8988T (cell line): ENCODE measurements at regions not wholly inside any gene's neighbourhood (a gene's known extent, or its start where the extent isn't known, plus 50 kb on each side); places are given as distances from the start of the nearest gene placed in this dataset.
"Not testable (repeated sequence)": the region's sequence is repeated elsewhere in the genome, so short reads cannot be mapped to it uniquely, and the experiment has no call there.

ENCODE experiments used
- DNase-seq: peaks from one replicate; pipeline ENCODE4 v3.0.0; 2011

DNA sequence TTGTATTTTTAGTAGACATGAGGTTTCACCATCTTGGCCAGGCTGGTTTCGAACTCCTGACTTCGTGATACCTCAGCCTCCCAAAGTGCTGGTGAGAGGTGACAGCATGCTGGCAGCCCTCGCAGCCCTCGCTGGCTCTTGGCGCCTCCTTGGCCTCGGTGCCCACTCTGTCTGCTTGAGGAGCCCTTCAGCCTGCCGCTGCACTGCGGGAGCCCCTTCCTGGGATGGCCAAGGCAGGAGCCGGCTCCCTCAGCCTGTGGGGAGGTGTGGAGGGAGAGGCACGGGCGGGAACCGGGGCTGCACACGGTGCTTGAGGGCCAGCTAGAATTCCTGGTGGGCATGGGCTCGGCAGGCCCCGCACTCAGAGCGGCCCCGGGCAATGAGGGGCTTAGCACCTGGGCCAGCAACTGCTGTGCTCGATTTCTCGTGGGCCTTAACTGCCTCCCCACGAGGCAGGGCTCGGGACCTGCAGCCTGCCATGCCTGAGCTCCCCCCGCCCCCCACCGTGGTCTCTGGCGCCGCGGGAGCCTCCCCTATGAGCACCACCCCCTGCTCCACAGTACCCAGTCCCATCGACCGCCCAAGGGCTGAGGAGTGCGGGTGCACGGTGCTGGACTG, 96.5 kb upstream of the RHOBTB1 start:
- no peak for DNase-seq

DNA sequence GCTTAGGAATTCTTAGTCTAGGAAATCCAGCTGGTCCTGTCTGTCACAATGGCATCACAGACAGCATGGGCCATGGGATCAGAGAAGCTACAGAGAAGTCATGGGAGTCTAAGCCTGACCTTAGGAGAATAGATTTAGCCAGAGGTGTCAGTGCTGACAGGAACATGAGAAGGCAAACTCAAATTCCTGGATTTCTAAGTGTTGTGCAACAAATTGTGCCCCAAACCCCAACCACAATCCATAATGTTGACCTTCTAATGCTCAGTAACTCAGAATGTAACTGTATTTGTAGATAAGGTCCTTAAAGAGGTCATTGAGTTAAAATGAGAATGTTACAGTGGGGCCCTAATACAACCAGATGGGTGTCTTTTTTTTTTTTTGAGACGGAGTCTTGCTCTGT, 95.9 kb upstream of the RHOBTB1 start:
- DNase-seq, result no peak

DNA sequence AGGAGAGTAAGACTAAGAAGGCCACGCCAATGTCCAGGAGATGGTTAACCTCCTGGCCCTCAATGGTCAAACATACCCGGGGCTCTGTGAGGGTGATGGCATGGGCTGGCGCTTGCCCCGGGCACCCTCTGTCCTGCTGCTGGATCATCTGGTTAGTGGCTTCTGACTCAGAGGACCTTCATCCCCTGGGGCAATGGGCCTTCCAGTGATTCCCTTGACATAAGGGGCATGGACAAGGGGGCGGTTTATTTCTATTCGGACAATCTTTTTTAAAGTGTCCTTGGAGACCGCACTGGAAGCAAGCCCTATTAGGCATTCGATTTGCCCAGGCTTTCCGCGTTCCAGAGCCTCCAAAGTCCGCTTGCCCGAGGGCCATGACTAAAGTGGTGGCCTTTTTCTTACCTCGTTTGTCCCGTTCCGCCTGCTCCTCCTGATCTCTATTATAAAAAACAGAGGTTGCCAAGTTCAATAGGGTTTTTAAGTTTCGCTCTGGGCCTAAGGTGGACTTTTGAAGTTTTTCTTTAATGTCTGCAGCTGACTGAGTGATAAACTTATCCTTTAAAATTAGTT, 93.4 kb upstream of the RHOBTB1 start:
- DNase-seq, result not testable (repeated sequence)

DNA sequence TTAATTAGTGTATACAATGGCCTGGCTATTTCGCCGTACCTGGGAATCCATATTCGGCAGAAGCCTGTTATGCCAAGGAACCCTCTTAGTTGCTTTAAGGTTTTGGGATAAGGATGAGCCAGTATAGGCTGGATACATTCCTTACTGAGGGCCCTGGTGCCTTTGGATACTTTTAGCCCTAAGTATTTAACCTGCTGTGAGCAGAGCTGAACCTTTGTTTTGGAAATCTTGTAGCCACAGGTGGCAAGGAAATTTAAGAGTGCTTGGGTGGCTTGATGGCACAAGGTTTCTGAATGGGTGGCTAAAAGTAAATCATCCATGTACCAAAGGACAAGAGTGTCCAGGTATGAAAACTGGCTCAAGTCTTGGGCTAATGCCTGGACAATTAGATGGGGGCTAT, 92.2 kb upstream of the RHOBTB1 start:
- not testable (repeated sequence) for DNase-seq

DNA sequence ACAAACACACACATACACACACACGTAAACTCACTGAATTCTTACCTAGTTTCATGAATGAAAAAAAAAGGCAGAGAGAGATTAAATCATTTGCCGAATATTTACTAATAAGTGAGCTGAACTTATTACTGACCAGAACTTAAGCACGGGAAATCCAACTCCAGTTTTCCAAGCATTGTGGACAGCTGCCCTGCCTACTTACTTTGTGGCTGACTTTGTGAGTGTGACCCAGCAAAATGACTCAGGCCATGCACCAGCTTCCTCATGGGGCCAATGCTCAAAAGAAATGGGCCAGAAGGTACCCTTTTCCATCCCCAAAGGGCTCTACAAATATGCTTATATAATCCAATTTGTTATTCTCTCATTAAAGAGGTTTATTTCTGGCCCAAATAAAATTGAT, 87.4 kb upstream of the RHOBTB1 start:
- DNase-seq, result no peak

DNA sequence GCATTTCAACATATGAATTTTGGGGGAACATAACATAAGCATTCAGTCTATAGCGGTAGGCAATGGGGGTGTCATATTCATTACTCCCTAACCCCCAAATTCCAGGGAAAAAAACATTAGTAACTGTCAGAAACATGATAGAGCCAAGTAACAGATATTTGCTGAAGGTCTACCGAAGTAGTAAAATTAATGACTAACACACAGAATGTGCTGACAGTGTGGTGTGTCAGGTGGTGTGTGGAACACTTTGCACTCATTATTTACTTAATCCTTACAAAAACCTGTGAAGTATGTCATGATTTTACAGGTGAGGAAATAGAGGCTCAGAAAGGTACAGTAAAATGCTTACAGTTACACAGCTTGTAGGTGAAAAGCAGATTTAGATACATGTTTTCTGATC, 85.4 kb upstream of the RHOBTB1 start:
- DNase-seq, result no peak

DNA sequence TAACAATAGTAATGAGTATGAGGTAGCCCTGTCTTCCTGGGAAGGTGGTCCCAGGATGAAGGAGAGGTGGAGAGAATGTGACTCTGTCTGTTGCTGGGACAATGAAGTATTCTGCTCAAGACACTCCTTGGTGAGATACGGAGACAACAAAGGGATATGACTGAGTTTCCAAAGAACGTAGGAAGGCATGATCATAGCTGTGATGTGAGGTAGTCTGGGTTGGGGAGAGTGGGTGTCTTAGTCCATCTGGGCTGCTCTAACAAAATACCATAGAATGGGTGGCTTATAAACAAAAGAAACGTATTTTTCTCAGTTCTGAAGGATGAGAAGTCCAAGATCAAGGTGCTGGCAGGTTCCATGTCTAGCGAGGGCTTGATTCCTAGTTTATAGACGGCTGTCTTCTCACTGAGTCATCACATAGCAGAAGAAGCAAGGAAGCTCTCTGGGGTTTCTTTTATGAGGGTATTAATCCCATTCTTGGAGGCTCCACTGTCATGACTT, 84.9 kb upstream of the RHOBTB1 start:
- no peak for DNase-seq

DNA sequence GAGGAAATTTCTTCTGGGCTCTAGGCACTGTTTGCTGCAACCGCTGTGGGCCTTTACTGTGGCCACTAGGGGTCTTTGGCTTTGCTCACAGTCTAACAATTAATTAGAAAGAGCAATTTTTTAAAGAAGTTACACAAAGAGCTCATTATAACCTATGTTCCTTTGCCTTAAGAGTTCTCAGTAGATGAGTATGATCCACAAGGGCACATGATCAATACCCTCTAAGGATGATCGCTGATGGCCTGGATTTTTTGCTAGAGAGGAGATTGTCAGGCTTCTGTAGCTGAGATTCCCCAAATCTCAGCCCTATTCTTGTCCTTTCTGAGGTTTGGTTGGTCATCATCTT, 80.8 kb upstream of the RHOBTB1 start:
- no peak for DNase-seq

DNA sequence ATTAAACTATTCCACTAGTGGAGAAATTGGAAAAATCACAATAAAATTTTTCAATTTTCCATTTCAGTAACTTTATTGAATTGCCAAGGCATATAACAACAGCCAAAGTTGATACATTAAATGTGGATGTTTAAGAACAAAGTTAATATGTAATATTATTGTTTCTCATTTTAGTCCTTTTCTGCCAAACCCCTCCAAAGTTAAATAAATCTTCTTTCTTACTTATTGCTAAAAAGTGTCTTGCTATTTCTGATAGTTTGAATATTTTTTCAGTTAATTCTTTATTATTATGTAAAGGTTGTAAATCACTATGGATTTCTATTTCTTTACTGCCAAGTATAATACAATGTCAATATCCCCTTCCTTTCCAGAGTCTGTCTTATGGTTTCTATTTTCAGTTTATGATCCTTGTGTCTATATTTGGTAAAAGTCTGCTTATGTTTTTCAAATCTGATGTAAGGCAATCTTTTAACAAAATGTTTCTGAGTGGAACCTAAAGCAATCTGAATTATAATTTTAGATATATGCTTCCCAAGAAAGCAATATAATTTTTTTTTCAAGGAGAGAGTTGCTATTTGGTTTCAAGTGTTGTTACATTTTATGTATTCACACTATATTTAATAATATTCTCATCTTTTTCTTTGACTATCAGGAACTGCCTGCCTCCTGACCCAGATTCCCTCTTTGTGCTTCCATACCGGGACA, 80.3 kb upstream of the RHOBTB1 start:
- no peak for DNase-seq

DNA sequence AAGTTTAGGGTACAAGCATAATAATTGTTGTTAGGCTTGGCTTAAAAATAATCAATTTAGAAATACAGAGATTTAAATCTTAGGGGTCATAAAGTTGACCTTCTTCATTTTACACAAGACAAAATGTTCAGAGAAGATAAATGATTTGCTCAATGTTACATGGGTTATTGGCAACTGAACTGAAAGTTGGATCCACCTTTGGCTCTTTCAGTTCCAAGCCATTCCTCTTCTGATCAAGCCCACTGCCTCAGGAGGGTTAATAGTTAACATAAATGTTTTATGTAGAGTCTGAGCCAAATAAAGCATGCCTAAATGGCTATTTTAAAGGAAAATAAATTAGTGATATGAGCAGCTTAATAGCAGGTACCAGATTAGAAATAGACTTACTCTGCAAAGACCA, 79.1 kb upstream of the RHOBTB1 start:
- no peak for DNase-seq

DNA sequence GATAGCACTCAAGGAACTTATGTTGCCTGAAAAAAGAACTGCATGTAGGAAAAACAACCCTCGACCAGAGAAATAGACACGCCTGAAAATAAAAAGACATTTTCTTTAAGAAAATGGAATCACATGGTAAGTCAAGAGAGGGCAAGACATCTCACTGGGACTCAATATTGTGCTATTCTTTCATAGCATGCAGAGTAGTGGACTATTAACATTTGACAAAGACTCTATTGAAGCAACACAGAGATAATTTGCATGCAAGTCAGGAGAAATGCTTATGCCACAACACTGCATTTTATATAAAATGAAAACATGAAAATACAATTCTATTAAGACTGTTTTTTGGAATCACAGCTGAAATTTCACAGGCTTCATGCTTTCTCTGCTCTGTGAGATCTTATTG, 77.9 kb upstream of the RHOBTB1 start:
- DNase-seq, result no peak

DNA sequence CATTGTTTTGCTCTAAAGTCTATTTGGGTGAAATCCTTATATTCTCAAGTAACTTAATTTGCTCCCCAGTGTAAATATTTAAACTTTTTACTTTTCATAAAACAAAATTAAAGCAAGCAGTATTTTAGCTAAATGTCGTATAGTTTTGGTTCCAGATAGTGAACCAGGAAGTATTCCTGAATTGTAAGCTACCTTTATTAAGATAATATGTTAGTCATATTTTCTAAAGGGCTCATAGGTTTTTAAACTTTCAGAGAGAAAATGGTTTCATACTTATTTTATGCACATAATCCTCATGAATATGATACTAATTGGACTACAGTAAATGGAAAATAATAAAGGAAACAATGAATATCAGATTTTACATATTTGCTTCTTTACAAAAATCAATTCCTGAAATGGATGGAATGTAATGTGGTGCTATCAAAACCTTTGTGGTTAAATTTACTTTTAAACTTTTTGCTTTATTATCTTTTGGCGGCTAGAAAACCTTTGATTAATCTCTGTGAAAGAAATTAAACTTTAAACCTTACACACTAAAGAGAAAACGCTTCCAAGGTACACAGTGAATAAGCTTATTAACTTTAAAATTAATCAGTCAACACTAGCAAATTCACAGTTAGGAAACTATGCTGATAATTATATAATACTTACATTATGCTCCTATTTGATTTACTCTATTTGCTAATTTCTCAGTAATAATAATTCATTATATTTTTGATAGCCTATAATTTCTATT, 76.6 kb upstream of the RHOBTB1 start:
- DNase-seq, result no peak

DNA sequence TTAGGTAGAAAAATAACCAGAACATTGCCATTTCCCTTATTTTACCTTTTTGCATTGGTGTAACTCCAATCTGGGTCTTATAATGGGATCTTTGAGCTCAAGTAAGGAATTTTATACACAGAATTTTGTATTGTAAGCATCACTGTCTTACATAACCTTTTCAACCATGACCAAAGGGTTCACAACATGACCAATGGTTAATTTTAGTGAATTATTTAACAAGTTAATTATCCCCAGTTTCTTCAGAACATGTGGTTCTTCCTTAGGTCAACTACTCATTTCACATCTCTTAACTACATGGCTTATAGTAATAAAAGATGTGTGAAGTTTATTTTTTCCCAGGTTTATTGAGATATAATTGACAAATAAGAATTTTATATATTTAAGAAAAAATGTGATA, 74.2 kb upstream of the RHOBTB1 start:
- no peak for DNase-seq

DNA sequence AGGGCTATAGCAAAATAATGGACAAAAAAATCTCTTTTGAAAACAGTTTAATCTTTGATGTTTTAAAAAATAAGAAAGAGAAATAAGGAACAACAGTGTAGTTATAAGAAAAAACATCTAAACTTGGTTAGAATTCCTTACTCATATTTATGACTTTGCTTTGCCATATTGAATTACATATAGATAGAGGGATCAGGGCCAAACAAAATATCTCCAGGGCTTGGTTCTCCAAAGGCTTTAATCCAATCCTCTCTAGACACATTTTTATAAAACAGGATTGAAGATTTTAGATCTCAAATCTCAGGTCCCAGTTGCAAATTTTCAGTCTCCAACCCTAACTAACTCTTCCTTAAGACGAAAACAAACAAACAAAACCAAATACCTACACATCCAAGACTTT, 72.6 kb upstream of the RHOBTB1 start:
- no peak for DNase-seq

DNA sequence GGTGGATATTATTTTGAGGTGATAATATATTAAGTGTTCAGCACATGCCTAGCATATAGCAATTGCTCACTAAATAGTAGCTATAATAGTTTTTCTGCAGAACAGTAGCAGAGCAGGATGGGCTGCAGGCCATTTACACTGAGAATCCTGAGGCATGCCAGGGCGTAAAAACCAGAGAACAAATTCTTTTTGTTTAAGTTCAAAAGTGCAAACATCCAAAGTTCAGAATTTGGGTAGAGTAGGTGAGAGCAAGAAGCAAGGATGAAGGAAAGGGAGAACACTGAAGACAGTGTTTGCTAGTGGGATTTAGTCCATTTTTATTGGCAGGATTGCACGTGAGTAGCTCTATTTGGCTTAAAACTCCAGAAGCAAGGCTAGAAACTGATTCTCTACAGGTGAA, 72.0 kb upstream of the RHOBTB1 start:
- no peak for DNase-seq

DNA sequence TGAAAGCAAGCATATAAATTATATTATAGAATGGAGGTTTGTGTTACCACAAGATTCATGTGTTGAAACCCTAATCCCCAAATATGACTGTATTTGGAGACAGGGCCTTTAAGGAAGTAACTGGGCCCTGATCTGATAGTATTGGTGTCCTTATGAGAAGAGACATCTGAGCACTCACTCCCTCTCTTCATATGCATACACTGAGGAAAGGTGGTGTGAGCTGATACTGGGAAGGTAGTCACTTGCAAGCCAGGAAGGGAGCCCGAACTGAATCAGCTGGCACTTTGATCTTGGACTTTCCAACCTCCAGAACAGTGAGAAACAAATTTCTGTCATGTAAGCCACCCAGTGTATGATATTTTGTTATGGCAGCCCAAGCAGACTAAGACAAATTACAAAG, 66.9 kb upstream of the RHOBTB1 start:
- DNase-seq, result no peak

DNA sequence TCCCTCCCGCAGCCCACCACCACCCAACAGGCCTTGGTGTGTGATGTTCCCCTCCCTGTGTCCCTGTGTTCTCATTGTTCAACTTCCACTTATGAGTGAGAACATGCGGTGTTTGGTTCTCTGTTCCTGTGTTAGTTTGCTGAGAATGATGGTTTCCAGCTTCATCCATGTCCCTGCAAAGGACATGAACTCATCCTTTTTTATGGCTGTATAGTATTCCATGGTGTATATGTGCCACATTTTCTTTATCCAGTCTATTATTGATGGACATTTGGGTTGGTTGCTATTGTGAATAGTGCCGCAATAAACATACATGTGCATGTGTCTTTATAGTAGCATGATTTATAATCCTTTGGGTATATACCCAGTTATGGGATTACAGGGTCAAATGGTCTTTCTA, 59.1 kb upstream of the RHOBTB1 start:
- DNase-seq, result not testable (repeated sequence)

DNA sequence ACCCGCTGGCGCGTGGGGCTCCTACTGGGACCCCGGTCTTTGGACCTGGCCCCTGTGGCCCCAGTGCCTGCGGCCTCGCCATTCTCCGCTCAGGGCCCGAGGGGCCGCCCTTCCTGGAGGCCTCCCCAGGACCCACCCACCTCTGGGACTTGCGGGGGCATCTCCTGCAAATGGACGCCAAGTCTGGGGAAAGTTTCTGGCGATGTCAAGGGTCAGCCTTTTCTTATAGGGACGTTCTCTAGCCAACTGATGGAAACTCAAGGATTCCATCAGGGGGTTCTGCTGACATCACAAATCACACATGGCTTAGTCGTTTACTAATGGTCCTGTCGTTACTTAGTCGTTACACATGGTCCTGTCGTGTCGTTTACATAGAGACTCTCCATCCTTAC, 57.7 kb upstream of the RHOBTB1 start:
- DNase-seq, result no peak

DNA sequence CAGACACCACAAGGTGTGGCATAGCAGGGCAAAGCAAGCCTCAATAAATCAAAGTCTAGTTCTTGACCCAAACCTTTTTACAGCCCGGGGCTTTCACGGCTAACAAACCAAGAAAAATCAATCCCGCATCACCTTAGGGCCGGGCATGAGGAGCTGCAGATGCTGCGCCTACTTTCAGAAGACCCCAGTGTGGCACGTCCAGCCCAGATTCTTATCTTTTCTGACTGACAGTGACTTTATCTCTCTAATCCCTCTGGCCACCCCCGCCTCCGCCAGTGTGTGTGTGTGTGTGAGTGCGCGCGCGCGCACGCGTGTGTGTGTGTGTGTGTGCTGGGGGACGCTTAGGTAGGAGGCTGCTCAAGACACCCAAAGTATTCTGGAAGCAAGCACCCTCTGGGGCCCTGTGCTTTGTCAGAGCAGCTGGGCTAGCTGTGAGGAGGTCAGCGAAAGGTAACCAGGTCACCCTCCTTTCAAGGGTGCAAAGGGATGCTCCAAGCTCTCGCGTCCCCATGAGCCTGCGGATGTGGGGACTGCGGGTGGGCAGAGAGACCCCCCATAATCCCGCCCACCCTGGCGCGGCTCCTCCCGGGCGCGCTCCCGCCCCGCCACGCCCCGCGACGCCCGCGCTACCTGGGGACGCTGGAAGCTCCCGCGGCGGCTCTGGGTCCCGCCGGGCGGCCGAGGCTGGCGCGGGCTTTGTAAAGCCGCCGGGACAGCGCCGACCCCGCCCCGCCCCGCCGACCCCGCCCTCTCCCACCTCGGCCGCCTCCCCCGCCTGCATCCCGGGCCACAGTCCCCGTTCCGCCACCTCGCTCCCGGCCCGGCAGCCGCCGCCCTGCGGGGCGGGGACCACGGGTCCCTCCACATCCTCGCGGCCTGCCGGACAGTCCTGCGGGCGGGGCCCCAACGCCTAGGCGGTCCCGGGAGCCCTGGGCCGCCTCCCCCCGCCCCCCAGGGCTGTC, 57.1 kb upstream of the RHOBTB1 start:
- DNase-seq, result peak; percentile 55

DNA sequence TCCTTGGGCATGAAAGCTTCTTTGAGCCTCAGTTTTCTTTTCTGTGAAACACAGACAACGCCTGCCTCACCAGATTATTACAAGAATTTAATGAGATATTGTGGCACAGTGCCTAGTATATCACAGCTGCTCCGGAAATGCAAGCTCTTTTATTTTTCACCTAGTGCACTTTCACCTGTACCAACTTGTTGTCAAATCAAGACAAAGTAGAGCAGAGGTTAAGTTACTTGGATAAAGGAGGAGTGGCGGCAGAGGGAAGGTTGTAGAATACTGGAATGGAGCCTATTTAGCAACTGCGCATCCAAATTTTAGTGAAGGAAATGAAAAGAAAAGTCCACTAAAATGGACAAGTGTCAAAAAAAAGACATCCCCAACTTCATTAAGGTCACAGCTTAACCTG, 54.9 kb upstream of the RHOBTB1 start:
- no peak for DNase-seq

DNA sequence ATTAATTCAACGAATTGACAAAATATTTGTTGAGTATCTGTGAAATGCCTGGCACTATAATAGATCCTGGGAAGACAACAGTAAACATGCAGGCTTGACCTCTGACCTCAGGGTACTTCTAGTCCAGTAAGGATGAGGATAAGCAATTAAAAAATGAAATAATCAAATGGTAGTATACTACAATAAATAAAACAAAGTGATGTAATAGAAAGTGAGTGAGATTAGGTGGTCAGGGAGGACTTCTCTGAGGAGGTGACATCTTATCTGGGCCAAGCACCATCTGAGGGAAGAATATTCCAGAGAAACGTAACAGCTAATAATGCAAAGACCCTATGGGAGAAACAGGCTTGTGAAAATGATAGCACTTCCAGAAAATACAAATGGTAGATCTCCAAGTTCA, 50.1 kb upstream of the RHOBTB1 start:
- DNase-seq, result no peak
